Epithelial cell of esophagus (primary cell): ENCODE measurements at regions not wholly inside any gene's neighbourhood (a gene's known extent, or its start where the extent isn't known, plus 50 kb on each side); places are given as distances from the start of the nearest gene placed in this dataset.

Experiments
- DNase-seq: peaks from one replicate; pipeline ENCODE4 v3.0.0; 2010; ENCODE audit warnings: low read depth
- H3K4me3 ChIP-seq: 2 replicates; pipeline ENCODE4 v1.5.1; 2011; ENCODE audit warnings: mild to moderate bottlenecking, low read length, control low read depth
- CTCF ChIP-seq: IDR thresholded peaks from 2 replicates; pipeline ENCODE4 v1.5.1; 2011; ENCODE audit warnings: low read depth, mild to moderate bottlenecking, low read length, control low read depth, inconsistent platforms; ENCODE audit not compliant: insufficient read depth; ENCODE audit errors: missing control alignments

- H3K4me3 ChIP-seq = no peak overlapping the region
- TF ChIP-seq CTCF = no peak
- no peak for DNase-seq
Measured at GRCh38 chr6:49087369-49087768, 375.7 kb downstream of the MMUT start.

GRCh38 chr6:49082611-49083010 is 380.4 kb downstream of the MMUT start:
- DNase-seq = peak; percentile 64
- no peak overlapping the region for H3K4me3 ChIP-seq
- TF ChIP-seq CTCF = no peak

GRCh38 chr6:49072885-49073620 is 390.0 kb downstream of the MMUT start:
- no peak overlapping the region for H3K4me3 ChIP-seq
- DNase-seq = no peak
- TF ChIP-seq CTCF = no peak

GRCh38 chr6:49072146-49072545 is 390.9 kb downstream of the MMUT start:
- peak; percentile 38 for DNase-seq
- no peak overlapping the region for H3K4me3 ChIP-seq
- no peak for TF ChIP-seq CTCF

- no peak for TF ChIP-seq CTCF
- H3K4me3 ChIP-seq = no peak overlapping the region
- DNase-seq = no peak
Measured at GRCh38 chr6:49070411-49070810, 392.6 kb downstream of the MMUT start.

- peak; percentile 73 for DNase-seq
- no peak for TF ChIP-seq CTCF
- H3K4me3 ChIP-seq = no peak overlapping the region
Measured at GRCh38 chr6:49054311-49054710, 408.7 kb downstream of the MMUT start.

GRCh38 chr6:49052901-49053300 is 410.2 kb downstream of the MMUT start:
- TF ChIP-seq CTCF = no peak
- H3K4me3 ChIP-seq = no peak overlapping the region
- DNase-seq = peak; percentile 57
